Skeletal muscle tissue (tissue), 3 donors: ENCODE measurements at regions not wholly inside any gene's neighbourhood (a gene's known extent, or its start where the extent isn't known, plus 50 kb on each side); places are given as distances from the start of the nearest gene placed in this dataset.
A peak's percentile ranks its signal among the peaks of the same experiment; 100 is the strongest.
"Not testable (repeated sequence)": the region's sequence is repeated elsewhere in the genome, so short reads cannot be mapped to it uniquely, and the experiment has no call there.

Experiments
- H3K27ac ChIP-seq: one replicate; pipeline ENCODE4 v1.7.0; 2013; ENCODE audit warnings: mild to moderate bottlenecking, low read depth, low read length, inconsistent platforms
- H3K27me3 ChIP-seq, 3 donors: one replicate each; pipeline ENCODE4 v1.7.0; 2013; ENCODE audit warnings: low read length in 3 of 3; ENCODE audit not compliant: control insufficient read depth in 3 of 3, insufficient read depth in 3 of 3
- H3K36me3 ChIP-seq, 3 donors: one replicate each; pipeline ENCODE4 v1.7.0; 2013; ENCODE audit warnings: low read length in 3 of 3; ENCODE audit not compliant: control insufficient read depth in 3 of 3, insufficient read depth in 3 of 3
- H3K4me1 ChIP-seq, 3 donors: one replicate each; pipeline ENCODE4 v1.7.0; 2013; ENCODE audit warnings: low read length in 3 of 3, mild to moderate bottlenecking in 3 of 3; ENCODE audit not compliant: control insufficient read depth in 3 of 3, insufficient read depth in 3 of 3
- H3K4me3 ChIP-seq, 3 donors: one replicate each; pipeline ENCODE4 v1.7.0; 2013; ENCODE audit warnings: low read length in 3 of 3
- H3K9ac ChIP-seq, 3 donors: one replicate each; pipeline ENCODE4 v1.7.0; 2013; ENCODE audit warnings: low read length in 3 of 3, mild to moderate bottlenecking in 3 of 3, moderate library complexity in 2 of 3, low read depth in 1 of 3
- H3K9me3 ChIP-seq, 3 donors: one replicate each; pipeline ENCODE4 v1.7.0; 2013; ENCODE audit warnings: low read length in 3 of 3; ENCODE audit not compliant: control insufficient read depth in 3 of 3
- donor health status: Osteomylitis.

DNA sequence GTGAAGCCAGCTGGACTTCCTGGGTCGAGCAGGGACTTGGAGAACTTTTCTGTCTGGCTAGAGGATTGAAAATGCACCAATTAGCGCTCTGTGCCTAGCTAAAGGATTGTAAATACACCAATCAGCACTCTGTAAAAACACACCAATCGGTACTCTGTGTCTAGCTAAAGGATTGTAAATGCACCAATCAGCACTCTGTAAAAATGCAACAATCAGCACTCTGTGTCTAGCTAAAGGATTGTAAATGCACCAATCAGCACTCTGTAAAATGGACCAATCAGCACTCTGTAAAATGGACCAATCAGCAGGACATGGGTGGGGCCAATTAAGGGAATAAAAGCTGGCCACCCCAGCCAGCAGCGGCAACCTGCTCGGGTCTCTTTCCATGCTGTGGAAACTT is 97.3 kb upstream of the GALNT15 start:
- not testable (repeated sequence) for H3K4me1 ChIP-seq, H3K27ac ChIP-seq, H3K9me3 ChIP-seq, H3K36me3 ChIP-seq, H3K4me3 ChIP-seq, H3K27me3 ChIP-seq, H3K9ac ChIP-seq

- not testable (repeated sequence) for H3K36me3 ChIP-seq, H3K27ac ChIP-seq, H3K9me3 ChIP-seq, H3K4me3 ChIP-seq, H3K9ac ChIP-seq, H3K4me1 ChIP-seq, H3K27me3 ChIP-seq
Measured at GRCh38 chr3:16077681-16078080, 96.8 kb upstream of the GALNT15 start.

GRCh38 chr3:16079519-16079918 is 95.0 kb upstream of the GALNT15 start:
- no peaks in the 10 kb centered on the region for H3K36me3 ChIP-seq
- no peaks in the 10 kb centered on the region for H3K4me1 ChIP-seq
- no peaks in the 10 kb centered on the region for H3K27me3 ChIP-seq
- no peak overlapping the region for H3K4me3 ChIP-seq
- H3K27ac ChIP-seq, result no peak overlapping the region
- peaks cover 0 to 4% (median 2%) of the 10 kb centered on the region in 3 donors for H3K9me3 ChIP-seq
- no peak overlapping the region for H3K9ac ChIP-seq

DNA sequence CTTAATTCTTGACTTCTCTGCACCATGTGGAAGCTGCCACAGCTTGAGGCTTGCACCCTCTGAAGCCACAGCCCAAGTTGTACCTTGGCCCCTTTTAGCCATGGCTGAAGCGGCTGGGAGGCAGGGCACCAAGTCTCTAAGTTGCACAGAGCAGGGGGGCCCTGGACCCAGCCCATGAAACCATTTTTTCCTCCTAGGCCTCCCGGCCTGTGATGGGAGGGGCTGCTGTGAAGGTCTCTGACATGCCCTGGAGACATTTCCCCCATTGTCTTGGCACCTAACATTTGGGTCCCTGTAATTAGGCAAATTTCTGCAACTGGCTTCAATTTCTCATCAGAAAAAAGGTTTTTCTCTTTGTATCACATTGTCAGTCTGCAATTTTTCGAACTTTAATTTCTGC is 92.8 kb upstream of the GALNT15 start:
- H3K9me3 ChIP-seq, result peaks cover 0 to 4% (median 2%) of the 10 kb centered on the region in 3 donors
- H3K36me3 ChIP-seq, result no peaks in the 10 kb centered on the region
- H3K9ac ChIP-seq, result no peak overlapping the region
- H3K4me1 ChIP-seq, result peaks cover 9 to 18% (median 13%) of the 10 kb centered on the region in 3 donors
- H3K4me3 ChIP-seq, result no peak overlapping the region
- H3K27ac ChIP-seq, result no peak overlapping the region
- no peaks in the 10 kb centered on the region for H3K27me3 ChIP-seq

DNA sequence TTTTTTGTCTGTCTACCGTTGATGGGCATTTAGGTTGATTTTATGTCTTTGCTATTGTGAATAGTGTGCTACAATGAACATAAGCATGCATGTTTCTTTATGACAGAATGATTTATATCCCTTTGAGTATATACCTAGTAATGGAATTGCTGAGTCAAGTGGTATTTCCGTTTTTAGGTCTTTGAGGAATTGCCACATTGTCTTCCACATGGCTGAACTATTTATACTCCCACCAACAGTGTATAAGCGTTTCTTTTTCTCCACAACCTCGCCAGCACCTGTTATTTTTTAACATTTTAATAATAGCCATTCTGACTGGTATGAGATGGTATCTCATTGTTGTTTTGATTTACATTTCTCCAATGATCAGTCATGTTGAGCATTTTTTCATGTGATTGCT is 89.6 kb upstream of the GALNT15 start:
- Histone ChIP-seq H3K9me3 (peaks cover 0 to 4% (median 2%) of the 10 kb centered on the region in 3 donors), H3K27ac (no peak overlapping the region), H3K9ac (no peak overlapping the region), H3K27me3 (no peaks in the 10 kb centered on the region), H3K4me1 (peaks cover 16 to 24% (median 18%) of the 10 kb centered on the region in 3 donors), H3K4me3 (no peak overlapping the region), H3K36me3 (no peaks in the 10 kb centered on the region)

DNA sequence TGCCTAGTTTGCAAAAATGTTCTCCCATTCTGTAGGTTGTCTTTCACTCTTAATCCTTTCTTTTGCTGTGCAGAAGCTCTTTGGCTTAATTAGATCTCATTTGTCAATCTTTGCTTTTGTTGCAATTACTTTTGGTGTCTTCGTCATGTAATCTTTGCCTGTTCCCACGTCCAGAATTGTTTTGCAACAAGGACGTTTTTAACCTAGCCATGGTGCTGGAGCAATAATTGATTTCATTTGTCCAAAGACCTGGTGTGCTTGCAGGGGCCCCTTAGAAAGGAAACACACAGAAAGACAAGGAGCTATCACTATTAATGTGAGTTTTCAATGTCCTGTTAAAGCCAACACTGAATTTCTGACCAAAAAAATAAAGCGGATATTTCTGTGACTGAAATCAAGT is 89.1 kb upstream of the GALNT15 start:
- H3K9ac ChIP-seq, result peak overlapping the region in 1 of 3 donors; percentile 18
- no peak overlapping the region for H3K4me3 ChIP-seq
- no peak overlapping the region for H3K27ac ChIP-seq
- H3K4me1 ChIP-seq, result peaks cover 20 to 28% (median 23%) of the 10 kb centered on the region in 3 donors
- no peaks in the 10 kb centered on the region for H3K36me3 ChIP-seq
- peaks cover 0 to 4% (median 2%) of the 10 kb centered on the region in 3 donors for H3K9me3 ChIP-seq
- H3K27me3 ChIP-seq, result no peaks in the 10 kb centered on the region

DNA sequence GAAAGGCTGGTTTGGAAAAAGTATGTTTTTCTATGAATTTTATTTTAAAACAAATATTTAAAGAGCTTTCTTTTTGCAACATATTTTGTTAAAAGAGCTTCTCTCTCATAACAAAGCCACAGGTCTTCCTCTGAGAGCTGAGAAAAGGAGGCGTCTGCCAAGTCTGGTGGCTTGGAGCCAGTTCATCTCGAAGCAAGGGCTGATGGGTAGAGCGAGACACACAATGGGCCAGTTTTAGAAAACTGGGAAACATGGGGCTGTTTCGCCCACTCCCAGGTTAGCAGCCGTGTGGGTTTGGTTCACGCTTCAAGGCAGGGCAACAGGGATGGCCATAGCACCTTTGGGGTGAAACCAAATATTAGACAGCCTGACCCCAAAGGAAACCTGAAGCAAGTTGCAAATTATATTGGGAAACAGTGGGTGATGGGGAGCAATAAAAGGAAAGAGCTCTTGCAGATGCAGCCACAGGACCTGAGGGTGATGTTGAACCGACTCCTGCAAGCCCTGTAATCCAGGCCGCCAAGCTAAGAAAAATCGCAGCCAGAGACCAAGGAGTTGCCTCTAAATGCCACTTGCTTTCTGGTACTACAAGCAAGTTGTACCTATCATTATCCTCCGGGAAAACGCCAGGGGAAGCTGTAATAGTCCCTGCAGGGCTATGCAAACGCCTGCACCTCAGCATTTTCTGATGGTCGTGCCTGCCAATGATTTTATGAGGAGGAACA is 88.4 kb upstream of the GALNT15 start:
- Histone ChIP-seq H3K27me3 (no peaks in the 10 kb centered on the region), H3K27ac (no peak overlapping the region), H3K9me3 (peaks cover 0 to 4% (median 2%) of the 10 kb centered on the region in 3 donors), H3K4me3 (no peak overlapping the region), H3K4me1 (peaks cover 22 to 28% (median 25%) of the 10 kb centered on the region in 3 donors), H3K36me3 (no peaks in the 10 kb centered on the region), H3K9ac (no peak overlapping the region)

DNA sequence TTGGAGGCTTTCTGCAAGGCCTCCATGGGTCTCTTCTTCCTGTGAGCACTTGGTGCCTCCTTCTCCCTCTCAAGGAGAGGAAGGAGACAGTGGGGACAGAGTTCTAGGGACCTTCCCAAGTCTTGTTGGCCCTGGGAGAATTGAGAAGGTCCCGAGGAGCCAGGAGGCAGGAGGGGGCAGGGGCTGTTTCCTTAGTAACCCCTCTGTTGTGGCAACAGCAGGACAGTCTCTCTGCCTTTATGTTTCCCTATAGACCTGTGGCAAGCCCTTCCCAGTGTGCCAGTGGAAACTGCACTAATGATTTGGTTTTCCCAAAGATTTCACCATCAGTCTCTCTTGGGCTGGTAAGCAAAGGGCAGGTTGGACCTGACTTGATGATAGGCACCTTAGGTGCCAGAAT is 87.8 kb upstream of the GALNT15 start:
- Histone ChIP-seq H3K9ac (no peak overlapping the region), H3K4me1 (peaks cover 23 to 28% (median 25%) of the 10 kb centered on the region in 3 donors), H3K27ac (no peak overlapping the region), H3K9me3 (no peaks in the 10 kb centered on the region), H3K36me3 (no peaks in the 10 kb centered on the region), H3K27me3 (no peaks in the 10 kb centered on the region), H3K4me3 (no peak overlapping the region)

- H3K4me3 ChIP-seq, result no peak overlapping the region
- peaks cover 23 to 38% (median 25%) of the 10 kb centered on the region in 3 donors for H3K4me1 ChIP-seq
- no peak overlapping the region for H3K27ac ChIP-seq
- no peak overlapping the region for H3K9ac ChIP-seq
- no peaks in the 10 kb centered on the region for H3K36me3 ChIP-seq
- no peaks in the 10 kb centered on the region for H3K9me3 ChIP-seq
- no peaks in the 10 kb centered on the region for H3K27me3 ChIP-seq
Measured at GRCh38 chr3:16088496-16088895, 86.0 kb upstream of the GALNT15 start.

DNA sequence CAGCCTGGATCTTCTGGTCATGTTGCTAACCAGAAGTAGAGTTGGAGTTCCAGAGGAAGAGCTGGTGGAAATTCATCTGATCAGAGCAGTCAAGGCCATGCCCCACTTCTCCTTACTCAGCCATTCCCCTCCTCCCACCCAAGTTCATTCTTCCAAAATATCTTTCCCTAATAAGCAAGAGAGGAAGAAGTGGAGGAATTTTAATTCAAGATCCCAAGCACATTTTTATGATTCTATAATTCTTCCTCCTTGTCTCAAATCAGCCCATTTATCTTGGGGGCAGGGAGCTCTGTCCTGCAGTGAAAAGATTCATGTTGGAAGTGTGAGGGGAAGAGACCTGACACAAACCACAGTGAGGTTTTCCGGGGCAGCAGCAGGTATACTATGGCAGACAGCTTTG is 85.0 kb upstream of the GALNT15 start:
- H3K9me3 ChIP-seq, result no peaks in the 10 kb centered on the region
- H3K4me1 ChIP-seq, result peaks cover 23 to 38% (median 25%) of the 10 kb centered on the region in 3 donors
- no peak overlapping the region for H3K4me3 ChIP-seq
- H3K9ac ChIP-seq, result no peak overlapping the region
- no peaks in the 10 kb centered on the region for H3K36me3 ChIP-seq
- no peaks in the 10 kb centered on the region for H3K27me3 ChIP-seq
- H3K27ac ChIP-seq, result no peak overlapping the region
